ENCODE measurements at regions not wholly inside any gene's neighbourhood (a gene's known extent, or its start where the extent isn't known, plus 50 kb on each side); places are given as distances from the start of the nearest gene placed in this dataset.

GRCh38 chr20:50358971-50359370, 151.2 kb upstream of the PTPN1 start:
- H3K9me3 ChIP-seq (ENCODE audit: low read length): no peaks in the 10 kb centered on the region
- peaks cover 19% of the 10 kb centered on the region for H3K4me1 ChIP-seq (ENCODE audit: insufficient read depth, low read length)
- no TSS peak for BruUV-seq (replicated peaks)
- POLR2A ChIA-PET (ENCODE audit: unreplicated experiment): no interaction called here
- no peak overlapping the region for H3K4me2 ChIP-seq (ENCODE audit: low read length)
- no peak overlapping the region for H3K9ac ChIP-seq (ENCODE audit: low read length)
- H3K4me3 ChIP-seq (ENCODE audit: low read length): no peak overlapping the region
- no peaks in the 10 kb centered on the region for H3K36me3 ChIP-seq (ENCODE audit: low read depth, low read length)
- no peak overlapping the region for H2AFZ ChIP-seq (ENCODE audit: low read length)
- H3K79me2 ChIP-seq (ENCODE audit: low read length): no peaks in the 10 kb centered on the region
- no peak overlapping the region for H3K27ac ChIP-seq (ENCODE audit: low read length)
- ATAC-seq (no peak), DNase-seq (no peak)
- H4K20me1 ChIP-seq (ENCODE audit: low read length): no peaks in the 10 kb centered on the region
- no peaks in the 10 kb centered on the region for H3K27me3 ChIP-seq (ENCODE audit: low read length)
- CTCF ChIA-PET: no interaction called here
- H3F3A ChIP-seq (ENCODE audit: low read length, unreplicated experiment): no peaks in the 10 kb centered on the region
- intact Hi-C loops (cut with micrococcal nuclease): no loop called here
- H3K9me2 ChIP-seq (replicated peaks; ENCODE audit: low read length): no peaks in the 10 kb centered on the region
- TF ChIP-seq EZH2phosphoT487 (IDR thresholded peaks at IDR 0.05; ENCODE audit: borderline replicate concordance, low read length) (no peak), EZH2 (IDR thresholded peaks at IDR 0.05; ENCODE audit: low read length, unreplicated experiment) (no peak)
- TF ChIP-seq, protein P1, sequence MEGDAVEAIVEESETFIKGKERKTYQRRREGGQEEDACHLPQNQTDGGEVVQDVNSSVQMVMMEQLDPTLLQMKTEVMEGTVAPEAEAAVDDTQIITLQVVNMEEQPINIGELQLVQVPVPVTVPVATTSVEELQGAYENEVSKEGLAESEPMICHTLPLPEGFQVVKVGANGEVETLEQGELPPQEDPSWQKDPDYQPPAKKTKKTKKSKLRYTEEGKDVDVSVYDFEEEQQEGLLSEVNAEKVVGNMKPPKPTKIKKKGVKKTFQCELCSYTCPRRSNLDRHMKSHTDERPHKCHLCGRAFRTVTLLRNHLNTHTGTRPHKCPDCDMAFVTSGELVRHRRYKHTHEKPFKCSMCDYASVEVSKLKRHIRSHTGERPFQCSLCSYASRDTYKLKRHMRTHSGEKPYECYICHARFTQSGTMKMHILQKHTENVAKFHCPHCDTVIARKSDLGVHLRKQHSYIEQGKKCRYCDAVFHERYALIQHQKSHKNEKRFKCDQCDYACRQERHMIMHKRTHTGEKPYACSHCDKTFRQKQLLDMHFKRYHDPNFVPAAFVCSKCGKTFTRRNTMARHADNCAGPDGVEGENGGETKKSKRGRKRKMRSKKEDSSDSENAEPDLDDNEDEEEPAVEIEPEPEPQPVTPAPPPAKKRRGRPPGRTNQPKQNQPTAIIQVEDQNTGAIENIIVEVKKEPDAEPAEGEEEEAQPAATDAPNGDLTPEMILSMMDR (conservative IDR thresholded peaks at IDR 0.05; ENCODE audit: low read depth, low read length): no peak

DNA sequence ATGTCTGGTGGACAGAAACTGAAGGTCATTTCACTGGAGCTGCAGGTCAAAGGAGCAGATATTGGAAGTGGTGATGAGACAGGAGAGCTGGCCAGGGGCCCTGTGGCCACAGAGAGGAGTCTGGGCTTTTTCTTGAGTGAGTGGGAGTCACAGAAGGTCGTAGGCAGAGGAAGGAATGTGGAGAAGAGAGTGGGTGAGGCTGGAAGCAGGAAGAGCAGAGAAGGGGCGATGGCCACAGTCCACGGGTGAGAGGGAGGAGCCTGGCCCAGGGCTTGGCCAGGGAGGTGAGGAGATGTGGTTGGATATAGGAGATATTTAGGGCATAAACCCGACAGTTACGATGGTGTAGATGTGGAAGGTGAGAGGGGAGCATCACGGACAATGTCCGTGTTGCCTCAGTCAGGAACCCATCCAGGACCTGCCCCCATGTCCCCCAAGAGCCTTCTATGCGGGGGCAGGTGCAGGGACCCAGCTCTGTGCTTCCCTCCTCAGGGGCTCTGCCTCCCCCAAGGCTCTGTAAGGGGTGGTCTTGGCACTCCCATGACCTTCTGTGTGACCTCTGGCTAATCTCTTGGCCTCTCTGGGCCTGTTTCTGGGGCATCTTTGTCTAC, 150.5 kb upstream of the PTPN1 start:
- H3K4me2 ChIP-seq (ENCODE audit: low read length): 0 out of 2 replicates have a peak overlapping the region, but pooled peaks have one; percentile 24

GRCh38 chr20:50360218-50360672, 149.9 kb upstream of the PTPN1 start:
- ATAC-seq: peak; percentile 33
- POLR2A ChIA-PET (ENCODE audit: unreplicated experiment): no interaction called here
- CTCF ChIA-PET: no interaction called here
- TF ChIP-seq, protein P1 (conservative IDR thresholded peaks at IDR 0.05; ENCODE audit: low read depth, low read length): no peak
- TF ChIP-seq EZH2phosphoT487 (IDR thresholded peaks at IDR 0.05; ENCODE audit: borderline replicate concordance, low read length): no peak
- TF ChIP-seq EZH2 (IDR thresholded peaks at IDR 0.05; ENCODE audit: low read length, unreplicated experiment): no peak
- peak; percentile 59 for DNase-seq
- Histone ChIP-seq H3F3A (ENCODE audit: low read length, unreplicated experiment) (no peaks in the 10 kb centered on the region), H3K27ac (ENCODE audit: low read length) (no peak overlapping the region), H3K4me3 (ENCODE audit: low read length) (no peak overlapping the region), H3K79me2 (ENCODE audit: low read length) (no peaks in the 10 kb centered on the region), H3K27me3 (ENCODE audit: low read length) (no peaks in the 10 kb centered on the region), H3K9ac (ENCODE audit: low read length) (no peak overlapping the region), H3K9me2 (replicated peaks; ENCODE audit: low read length) (no peaks in the 10 kb centered on the region), H3K36me3 (ENCODE audit: low read depth, low read length) (no peaks in the 10 kb centered on the region), H4K20me1 (ENCODE audit: low read length) (no peaks in the 10 kb centered on the region), H3K9me3 (ENCODE audit: low read length) (no peaks in the 10 kb centered on the region), H2AFZ (ENCODE audit: low read length) (no peak overlapping the region), H3K4me1 (ENCODE audit: insufficient read depth, low read length) (peaks cover 14% of the 10 kb centered on the region), H3K4me2 (ENCODE audit: low read length) (peak overlapping the region; percentile 24; the same call in 1 of the 2 replicates)
- intact Hi-C loops (cut with micrococcal nuclease): no loop called here
- no TSS peak for BruUV-seq (replicated peaks)

More for the DNA sequence above, 150.5 kb upstream of the PTPN1 start:
- no peak overlapping the region for H3K9ac ChIP-seq (ENCODE audit: low read length)
- H3K79me2 ChIP-seq (ENCODE audit: low read length): no peaks in the 10 kb centered on the region
- H3K9me2 ChIP-seq (replicated peaks; ENCODE audit: low read length): no peaks in the 10 kb centered on the region
- TF ChIP-seq, protein P1 (conservative IDR thresholded peaks at IDR 0.05; ENCODE audit: low read depth, low read length): no peak
- TF ChIP-seq EZH2phosphoT487 (IDR thresholded peaks at IDR 0.05; ENCODE audit: borderline replicate concordance, low read length): no peak
- no peak for TF ChIP-seq EZH2 (IDR thresholded peaks at IDR 0.05; ENCODE audit: low read length, unreplicated experiment)
- CTCF ChIA-PET: no interaction called here
- DNase-seq (no peak), ATAC-seq (no peak)
- intact Hi-C loops (cut with micrococcal nuclease): no loop called here
- peaks cover 14% of the 10 kb centered on the region for H3K4me1 ChIP-seq (ENCODE audit: insufficient read depth, low read length)
- POLR2A ChIA-PET (ENCODE audit: unreplicated experiment): no interaction called here
- H4K20me1 ChIP-seq (ENCODE audit: low read length): no peaks in the 10 kb centered on the region
- H3K4me3 ChIP-seq (ENCODE audit: low read length): no peak overlapping the region
- H3K27me3 ChIP-seq (ENCODE audit: low read length): no peaks in the 10 kb centered on the region
- no peak overlapping the region for H3K27ac ChIP-seq (ENCODE audit: low read length)
- no peaks in the 10 kb centered on the region for H3K36me3 ChIP-seq (ENCODE audit: low read depth, low read length)
- H2AFZ ChIP-seq (ENCODE audit: low read length): no peak overlapping the region
- BruUV-seq (replicated peaks): no TSS peak
- no peaks in the 10 kb centered on the region for H3F3A ChIP-seq (ENCODE audit: low read length, unreplicated experiment)
- no peaks in the 10 kb centered on the region for H3K9me3 ChIP-seq (ENCODE audit: low read length)
